RWPE1 (cell line): ENCODE measurements at regions not wholly inside any gene's neighbourhood (a gene's known extent, or its start where the extent isn't known, plus 50 kb on each side); places are given as distances from the start of the nearest gene placed in this dataset.
"Not testable (repeated sequence)": the region's sequence is repeated elsewhere in the genome, so short reads cannot be mapped to it uniquely, and the experiment has no call there.

Experiments used
- CTCF ChIA-PET: fragments of 350-600 bp; sonication (Branson Sonifier 250); formaldehyde crosslinking; extraction: SDS; loops from one replicate; lab custom pipeline; 2021; lab: Yijun Ruan, JAX
- POLR2A ChIA-PET: fragments of 400-600 bp; formaldehyde crosslinking; extraction: SDS; loops from one replicate; lab custom pipeline; 2020; ENCODE audit warnings: antibody characterized with exemption; ENCODE audit not compliant: low non-redundant PET; lab: Yijun Ruan, JAX
- DNase-seq: peaks from one replicate; pipeline ENCODE4 v3.0.0; 2012; ENCODE audit warnings: low spot score
- H3K27ac ChIP-seq: fragments of 450-650 bp; 2 replicates; pipeline ENCODE4 v1.5.1; 2017
- TF ChIP-seq, protein P1 (sequence below): fragments of 450-650 bp; conservative IDR thresholded peaks from 2 replicates; pipeline ENCODE4 v1.5.1; 2017; ENCODE audit warnings: low read depth, mild to moderate bottlenecking

DNA sequence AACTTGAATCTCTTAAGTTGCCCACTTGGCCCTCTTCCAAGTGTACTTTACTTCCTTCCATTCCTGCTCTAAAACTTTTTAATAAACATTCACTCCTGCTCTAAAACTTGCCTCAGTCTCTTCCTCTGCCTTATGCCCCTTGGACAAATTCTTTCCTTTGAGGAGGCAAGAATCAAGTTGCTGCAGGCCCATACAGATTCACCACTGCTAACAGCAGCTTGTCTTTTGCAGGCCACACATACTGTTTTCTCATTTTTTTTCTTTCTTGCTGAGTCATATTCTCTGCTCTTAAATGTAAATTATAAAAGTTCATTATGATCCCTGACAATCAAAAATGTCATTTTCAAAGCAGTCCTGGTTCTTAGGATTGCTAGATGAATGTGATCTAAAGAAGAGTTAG lies 1820.8 kb upstream of the FLRT2 start:
- POLR2A ChIA-PET, result no interaction called here
- no peak for DNase-seq
- CTCF ChIA-PET, result no interaction called here
- TF ChIP-seq, protein P1, sequence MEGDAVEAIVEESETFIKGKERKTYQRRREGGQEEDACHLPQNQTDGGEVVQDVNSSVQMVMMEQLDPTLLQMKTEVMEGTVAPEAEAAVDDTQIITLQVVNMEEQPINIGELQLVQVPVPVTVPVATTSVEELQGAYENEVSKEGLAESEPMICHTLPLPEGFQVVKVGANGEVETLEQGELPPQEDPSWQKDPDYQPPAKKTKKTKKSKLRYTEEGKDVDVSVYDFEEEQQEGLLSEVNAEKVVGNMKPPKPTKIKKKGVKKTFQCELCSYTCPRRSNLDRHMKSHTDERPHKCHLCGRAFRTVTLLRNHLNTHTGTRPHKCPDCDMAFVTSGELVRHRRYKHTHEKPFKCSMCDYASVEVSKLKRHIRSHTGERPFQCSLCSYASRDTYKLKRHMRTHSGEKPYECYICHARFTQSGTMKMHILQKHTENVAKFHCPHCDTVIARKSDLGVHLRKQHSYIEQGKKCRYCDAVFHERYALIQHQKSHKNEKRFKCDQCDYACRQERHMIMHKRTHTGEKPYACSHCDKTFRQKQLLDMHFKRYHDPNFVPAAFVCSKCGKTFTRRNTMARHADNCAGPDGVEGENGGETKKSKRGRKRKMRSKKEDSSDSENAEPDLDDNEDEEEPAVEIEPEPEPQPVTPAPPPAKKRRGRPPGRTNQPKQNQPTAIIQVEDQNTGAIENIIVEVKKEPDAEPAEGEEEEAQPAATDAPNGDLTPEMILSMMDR, result no peak
- H3K27ac ChIP-seq, result no peak overlapping the region

GRCh38 chr14:83711046-83711445 lies 1818.9 kb upstream of the FLRT2 start:
- no peak overlapping the region for H3K27ac ChIP-seq
- CTCF ChIA-PET, result no interaction called here
- TF ChIP-seq, protein P1, result no peak
- DNase-seq, result no peak
- POLR2A ChIA-PET, result no interaction called here

GRCh38 chr14:83712418-83713129 lies 1817.4 kb upstream of the FLRT2 start:
- ChIA-PET CTCF (no interaction called here), POLR2A (no interaction called here)

GRCh38 chr14:83713732-83714131 lies 1816.2 kb upstream of the FLRT2 start:
- no peak overlapping the region for H3K27ac ChIP-seq
- no peak for DNase-seq
- POLR2A ChIA-PET, result no interaction called here
- TF ChIP-seq, protein P1, result no peak
- CTCF ChIA-PET, result no interaction called here

More at GRCh38 chr14:83712418-83713129, 1817.4 kb upstream of the FLRT2 start:
- TF ChIP-seq, protein P1, result no peak
- no peak overlapping the region for H3K27ac ChIP-seq
- DNase-seq, result no peak

DNA sequence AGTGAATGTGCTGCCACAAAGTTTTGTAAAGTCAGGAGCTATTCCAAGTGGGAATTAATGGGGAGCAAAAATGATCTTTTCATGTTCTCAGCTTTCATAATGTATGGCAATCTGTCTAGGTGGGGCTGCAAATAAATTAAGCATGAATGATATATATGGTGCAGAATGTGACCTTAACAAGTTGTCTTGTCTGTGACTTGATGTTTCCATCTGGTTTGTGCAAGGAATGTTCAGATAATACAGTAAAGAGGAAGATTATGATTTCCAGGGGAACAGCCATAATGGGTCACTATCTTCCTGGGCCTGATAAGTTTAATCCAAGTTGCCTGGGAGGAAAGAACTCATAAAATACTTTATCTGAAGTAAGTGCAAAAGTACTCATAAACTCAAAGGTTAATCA lies 1815.8 kb upstream of the FLRT2 start:
- no peak overlapping the region for H3K27ac ChIP-seq
- TF ChIP-seq, protein P1, result no peak
- ChIA-PET POLR2A (no interaction called here), CTCF (no interaction called here)
- no peak for DNase-seq

DNA sequence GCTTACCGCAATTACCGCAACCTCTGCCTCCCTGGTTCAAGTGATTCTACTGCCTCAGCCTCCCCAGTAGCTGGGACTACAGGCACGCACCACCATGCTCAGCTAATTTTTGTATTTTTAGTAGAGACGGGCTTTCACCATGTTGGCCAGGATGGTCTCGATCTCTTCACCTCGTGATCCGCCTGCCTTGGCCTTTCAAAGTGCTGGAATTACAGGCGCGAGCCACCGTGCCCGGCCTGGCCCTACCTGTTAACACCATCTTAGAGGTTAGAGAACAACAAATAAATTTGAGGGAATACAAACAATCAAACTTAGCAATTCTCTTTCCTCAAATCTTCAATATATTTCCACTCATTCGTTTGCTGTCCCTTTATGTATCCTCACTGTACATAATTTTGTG lies 1810.5 kb upstream of the FLRT2 start:
- DNase-seq, CTCF ChIA-PET, POLR2A ChIA-PET, H3K27ac ChIP-seq: not testable (repeated sequence)

GRCh38 chr14:83733670-83734069 lies 1796.3 kb upstream of the FLRT2 start:
- TF ChIP-seq, protein P1, result no peak
- ChIA-PET POLR2A (no interaction called here), CTCF (no interaction called here)
- no peak for DNase-seq
- H3K27ac ChIP-seq, result no peak overlapping the region
